Amniotic epithelial cell (primary cell): ENCODE measurements at regions not wholly inside any gene's neighbourhood (a gene's known extent, or its start where the extent isn't known, plus 50 kb on each side); places are given as distances from the start of the nearest gene placed in this dataset.

Experiments used
- DNase-seq: peaks from one replicate; pipeline ENCODE4 v3.0.0-alpha.2; 2010; ENCODE audit warnings: low read depth

DNA sequence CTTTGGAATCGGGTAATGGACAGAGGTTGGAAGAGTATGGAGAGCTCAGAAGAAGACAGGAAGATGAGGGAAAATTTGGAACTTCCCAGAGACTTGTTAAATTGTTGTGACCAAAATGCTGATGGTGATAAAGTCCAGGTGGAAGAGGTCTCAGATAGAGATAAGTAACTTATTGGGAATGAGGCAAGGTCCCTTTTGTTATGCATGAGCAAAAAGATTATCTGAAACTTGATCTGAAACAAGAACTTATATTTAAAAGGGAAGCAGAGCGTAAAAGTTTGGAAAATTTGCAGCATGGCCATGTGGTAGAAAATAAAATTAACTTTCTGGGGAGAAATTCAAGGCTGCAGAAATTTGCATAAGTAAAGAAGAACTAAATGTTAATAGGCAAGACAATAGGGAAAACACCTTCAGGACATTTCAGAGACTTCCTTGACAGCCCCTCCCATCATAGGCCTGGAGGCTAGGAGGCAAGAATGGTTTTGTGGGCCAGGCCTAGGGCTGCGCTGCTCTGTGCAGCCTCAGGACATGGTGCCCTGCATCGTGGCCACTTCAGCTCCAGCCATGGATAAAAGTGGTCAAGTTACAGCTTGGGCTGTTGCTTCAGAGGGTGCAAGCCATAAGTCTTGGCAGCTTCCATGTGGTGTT is 425.7 kb upstream of the PRICKLE1 start:
- DNase-seq: no peak

DNA sequence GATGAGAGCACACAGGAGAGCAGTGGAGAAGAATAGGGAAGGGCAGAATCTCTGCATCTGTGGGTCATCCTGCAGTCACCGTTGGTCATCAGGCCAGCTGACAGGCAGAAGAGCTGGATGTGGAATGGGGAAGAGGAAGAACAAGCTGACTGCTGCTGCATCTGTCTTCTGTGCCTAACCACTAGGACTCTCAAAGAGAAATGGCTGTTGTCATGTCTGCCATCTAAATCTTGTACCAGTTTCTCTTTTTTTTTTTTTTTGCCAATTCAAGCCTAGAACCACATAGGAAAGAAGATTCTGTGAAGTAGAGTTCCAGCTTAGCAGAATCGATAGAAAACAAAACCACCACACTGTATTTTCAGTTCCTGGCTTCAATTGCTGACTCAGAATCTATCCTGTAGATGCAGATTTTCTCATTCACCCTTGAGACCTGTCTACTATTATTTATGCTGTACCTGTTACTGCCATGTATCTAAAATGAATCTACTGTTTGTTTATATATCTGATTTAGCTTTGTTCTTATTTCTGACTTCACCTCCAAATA is 421.9 kb upstream of the PRICKLE1 start:
- no peak for DNase-seq

DNA sequence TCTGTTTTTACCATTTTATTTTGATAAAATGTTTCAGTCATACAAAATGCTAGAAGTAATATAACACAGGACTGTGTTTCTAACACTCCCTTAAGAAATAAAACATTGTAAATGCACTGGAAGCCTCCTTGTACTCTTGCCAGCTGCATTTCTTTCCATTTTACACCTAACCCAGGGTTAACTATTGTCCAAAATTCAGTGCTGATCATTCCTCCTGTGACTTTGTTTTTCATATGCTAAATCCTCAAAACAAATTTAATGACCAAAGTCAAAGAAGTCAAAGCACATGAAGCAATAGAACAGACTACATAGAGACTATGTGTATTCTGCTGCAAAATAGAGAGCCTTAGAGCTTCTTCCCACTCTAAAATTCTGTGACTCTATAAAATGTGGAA is 420.3 kb upstream of the PRICKLE1 start:
- no peak for DNase-seq

DNA sequence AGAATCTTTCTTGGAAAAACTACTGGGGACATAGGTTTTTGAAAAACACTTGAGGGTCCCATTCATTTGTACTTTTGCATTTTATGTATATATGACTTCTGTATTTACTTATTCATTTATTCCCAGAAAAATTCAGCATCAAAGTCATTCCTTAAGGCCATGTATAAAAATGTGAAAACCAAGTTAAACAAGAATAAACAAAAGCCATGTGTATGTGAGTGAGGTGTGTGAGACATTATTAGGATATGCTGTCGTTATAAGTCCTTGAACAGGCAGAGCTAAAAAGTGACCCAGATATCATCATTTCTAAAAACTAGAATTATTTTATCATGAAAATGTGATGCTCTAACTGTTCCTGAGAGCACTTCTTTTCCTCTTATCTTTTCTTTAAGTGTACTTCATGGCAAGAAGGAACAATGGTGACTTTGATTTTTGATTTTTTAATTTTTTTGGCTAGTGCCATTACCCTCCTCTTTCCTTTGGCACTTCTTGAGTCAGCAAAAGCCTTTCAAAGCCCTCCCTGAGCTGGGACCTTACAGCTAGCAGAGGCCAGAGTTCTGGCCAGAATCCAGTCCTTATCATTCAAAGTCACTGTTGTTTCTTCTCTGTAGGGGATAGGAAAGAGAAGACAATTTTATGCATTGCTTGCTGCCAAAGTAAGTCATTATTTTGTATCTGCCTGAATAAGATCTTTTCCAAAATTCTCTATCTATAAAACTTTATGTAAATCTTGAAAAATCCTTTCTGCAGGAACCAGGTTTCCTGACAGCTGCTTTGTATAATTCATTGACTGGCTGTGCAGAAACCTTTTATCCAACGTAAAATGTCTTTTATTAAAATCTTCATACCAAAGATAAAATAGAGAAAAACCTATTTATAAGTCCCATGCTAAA is 419.7 kb upstream of the PRICKLE1 start:
- DNase-seq: peak; percentile 1

DNA sequence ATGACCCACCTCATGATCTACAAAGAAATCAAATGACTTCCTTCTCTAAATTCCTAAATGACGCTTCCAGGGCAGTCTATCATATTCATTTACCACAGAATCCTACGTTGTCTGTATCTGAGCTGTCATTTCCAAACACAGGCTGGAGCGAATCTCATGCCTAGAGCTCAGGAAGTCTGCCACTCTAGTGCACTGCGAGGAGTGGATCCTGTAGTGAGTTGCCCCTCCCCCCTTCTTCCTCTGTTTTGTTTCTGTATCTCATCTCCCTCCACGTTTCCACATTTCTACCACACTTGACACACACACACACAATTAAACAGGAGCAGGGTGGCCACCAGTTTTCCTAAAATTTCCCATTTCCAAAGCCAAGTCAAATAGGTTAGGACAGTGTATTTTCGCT is 415.4 kb upstream of the PRICKLE1 start:
- DNase-seq: no peak

DNA sequence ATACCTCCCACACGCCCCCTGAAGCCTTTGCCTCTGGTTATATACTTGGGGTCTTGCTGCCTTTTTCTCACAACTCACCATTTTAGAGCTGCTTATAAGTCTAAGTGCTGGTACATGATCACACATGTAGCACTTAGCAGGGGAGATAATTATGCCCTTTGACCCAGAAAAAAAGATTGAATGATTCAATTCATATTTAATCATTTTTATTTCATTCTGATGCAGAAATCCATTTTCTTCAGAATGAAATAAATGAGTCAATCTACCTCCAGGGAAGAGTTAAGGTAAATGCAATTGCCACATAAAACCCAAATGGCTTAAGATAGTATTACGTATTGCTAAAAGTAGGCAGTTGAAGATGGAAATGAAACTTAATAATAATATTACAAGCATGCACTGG is 414.6 kb upstream of the PRICKLE1 start:
- no peak for DNase-seq

DNA sequence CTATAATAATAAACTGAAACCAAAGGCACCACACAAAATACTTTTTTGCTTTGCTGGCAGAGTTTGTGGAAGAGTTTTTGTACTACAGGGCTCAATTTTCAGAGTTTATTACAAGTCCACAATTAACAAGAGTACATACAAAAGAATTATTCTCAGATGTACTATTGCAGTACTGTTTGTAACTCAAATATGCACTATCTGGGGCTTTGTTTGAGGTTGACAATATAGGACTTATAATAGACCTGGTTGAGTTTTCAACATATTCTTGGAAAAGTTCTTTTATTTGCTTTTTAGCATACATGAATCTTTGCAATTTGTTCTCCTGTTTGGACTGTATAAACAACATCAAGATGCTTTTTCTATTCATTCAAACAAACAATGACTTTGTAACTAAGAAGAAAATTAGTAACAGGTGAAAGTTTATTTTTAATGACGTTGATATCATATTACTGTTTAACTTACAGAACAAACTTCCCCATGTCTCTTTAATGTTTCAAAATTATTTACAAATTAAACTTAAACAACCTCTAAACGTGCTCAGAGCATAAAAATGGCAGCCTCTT is 407.4 kb upstream of the PRICKLE1 start:
- DNase-seq: no peak

DNA sequence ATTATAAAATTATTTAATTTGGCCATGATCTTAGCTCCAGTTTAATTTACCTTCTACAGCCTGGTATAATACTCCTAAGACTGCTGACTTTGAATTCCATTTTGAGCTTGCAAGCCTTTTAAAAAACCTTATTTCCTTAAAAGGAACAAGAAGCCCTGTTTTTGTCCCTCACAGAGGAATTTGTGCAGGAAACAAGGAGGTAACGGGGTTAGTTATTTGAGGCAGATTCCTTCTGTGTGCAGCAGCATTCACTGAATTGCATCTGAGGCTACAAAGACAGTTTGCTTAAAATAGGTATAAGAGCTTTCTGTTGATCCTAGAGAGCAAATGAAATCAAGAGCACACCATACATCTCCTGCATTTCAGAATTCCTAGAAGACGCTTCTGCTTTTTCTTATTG is 403.3 kb upstream of the PRICKLE1 start:
- no peak for DNase-seq

DNA sequence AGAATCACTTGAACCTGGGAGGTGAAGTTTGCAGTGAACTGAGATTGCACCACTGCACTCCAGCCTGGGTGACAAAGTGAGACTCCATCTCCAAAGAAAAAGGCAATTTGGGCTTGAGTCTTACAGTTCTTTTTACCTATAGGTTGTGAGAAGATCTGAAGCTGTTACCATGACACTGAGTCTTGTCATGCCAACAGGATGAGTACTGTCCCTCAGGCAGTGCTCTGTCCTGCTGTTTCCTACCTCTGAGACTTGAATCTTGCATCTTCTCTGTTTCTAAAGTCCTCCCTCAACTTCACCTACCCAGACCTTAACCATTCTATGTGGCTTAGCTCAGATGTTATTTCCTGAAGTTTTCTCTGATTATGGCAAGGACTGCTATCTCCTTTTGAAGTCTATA is 400.8 kb upstream of the PRICKLE1 start:
- DNase-seq: no peak

DNA sequence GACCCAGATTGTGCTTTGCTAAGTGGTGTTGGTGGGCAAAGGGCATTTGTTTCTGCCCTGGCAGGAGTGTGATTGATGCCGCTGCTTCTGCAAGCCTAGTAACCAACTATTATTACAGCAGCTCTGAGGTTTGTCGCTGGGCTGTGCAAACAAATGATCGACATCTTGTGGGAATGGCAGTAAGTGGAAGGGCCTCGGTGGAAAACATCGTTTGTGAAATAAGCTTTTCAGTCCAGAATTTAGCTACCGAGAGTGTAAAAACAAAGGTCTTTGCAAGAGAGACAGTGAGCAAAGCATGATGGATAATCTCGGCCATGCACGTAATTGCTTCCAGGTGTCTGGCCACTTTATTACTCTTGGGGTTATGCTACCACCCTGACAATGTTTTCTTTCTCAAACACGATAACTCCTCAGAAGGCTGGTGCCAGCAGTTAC is 397.7 kb upstream of the PRICKLE1 start:
- DNase-seq: no peak

DNA sequence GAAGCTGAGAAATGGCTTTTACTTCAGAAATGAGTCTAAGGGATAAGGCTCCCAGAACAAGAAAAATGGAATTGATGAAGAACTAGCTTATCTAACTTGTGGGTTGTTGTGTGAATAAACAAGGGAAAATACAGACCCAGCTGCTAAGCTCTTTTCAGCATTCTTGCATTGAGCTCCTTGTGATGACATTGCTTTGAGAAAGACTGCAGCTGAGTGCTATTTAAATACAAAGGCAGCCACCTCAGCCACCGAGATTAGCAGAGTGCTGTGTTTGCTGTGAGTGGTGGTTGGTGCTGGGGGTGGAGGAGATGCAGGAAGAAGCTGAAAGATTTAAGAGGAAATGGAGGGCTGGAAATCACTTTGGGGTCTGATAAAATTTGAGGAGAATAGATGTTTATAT is 396.0 kb upstream of the PRICKLE1 start:
- peak; percentile 63 for DNase-seq

DNA sequence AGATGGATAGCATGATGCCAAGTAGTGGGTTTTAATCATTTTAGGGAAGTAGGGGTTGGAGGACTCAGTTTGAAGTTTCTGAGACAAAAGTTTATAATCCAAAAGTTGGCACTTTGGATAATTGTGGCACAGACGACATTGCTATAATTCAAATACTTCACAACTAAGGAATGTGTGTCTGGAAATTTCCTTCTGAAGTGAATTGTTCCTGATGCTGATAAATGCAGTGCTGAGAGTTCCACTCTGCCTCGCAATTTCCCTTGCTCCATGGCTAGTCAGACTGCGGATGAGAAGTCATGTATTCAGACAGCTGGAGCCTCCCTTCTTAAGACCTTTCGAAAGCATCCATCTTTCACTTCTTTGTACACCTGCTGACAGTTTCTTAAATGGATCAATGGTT is 393.3 kb upstream of the PRICKLE1 start:
- DNase-seq: no peak

DNA sequence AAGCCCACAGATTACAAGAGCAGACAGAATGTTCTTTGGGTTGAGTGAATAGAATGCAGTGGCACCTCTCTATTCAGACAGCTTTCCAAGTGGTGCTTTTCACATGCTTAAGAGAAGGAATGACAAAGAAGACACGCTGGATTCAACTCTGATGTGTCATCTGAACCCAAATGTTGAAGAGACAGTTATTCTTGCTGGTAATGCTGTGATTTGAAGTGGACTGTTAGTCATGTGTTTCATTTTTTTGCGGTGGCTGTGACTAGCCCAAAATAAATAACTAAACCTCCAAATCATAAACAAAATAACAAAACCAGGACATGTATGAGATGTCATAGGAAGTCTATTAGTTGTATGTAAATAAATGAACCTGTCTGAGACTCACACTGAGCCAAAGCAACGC is 391.8 kb upstream of the PRICKLE1 start:
- DNase-seq: peak; percentile 35

DNA sequence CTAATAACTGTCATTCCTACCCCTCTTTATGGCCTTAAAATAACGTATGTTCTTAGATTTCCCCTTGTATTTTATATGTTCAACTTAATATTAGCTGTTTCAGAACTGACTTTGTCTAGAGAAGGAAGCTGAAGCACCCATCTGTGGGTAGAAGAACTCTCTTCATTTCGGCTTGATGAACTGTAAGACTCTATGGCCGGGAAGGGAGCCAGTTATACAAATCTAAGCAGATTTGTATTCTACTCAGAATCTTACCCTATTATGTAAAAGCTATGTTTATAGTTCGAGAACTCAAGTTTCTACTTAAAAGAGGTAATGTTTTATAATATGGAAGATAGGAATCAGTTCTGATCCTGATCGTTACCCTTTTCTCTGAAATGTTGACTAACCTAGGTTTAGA is 390.9 kb upstream of the PRICKLE1 start:
- no peak for DNase-seq

DNA sequence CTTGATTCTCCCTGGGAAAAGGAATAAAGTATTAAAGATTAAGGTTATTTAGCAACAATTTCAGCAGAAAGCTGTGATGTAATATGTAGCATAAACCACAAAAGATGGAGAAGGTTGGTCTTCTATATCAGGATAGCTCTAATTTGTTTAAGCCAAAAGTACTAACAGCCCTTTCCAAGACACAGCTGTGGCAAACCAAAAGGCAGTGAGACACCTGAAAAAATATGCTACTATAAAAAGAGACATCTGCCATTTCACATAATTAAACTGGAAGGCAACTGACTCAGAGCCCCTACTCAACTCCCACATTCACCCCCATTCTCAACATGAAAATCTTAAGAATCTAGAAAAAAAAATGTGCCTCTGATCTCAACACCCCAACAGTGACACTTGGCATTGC is 390.2 kb upstream of the PRICKLE1 start:
- DNase-seq: no peak

DNA sequence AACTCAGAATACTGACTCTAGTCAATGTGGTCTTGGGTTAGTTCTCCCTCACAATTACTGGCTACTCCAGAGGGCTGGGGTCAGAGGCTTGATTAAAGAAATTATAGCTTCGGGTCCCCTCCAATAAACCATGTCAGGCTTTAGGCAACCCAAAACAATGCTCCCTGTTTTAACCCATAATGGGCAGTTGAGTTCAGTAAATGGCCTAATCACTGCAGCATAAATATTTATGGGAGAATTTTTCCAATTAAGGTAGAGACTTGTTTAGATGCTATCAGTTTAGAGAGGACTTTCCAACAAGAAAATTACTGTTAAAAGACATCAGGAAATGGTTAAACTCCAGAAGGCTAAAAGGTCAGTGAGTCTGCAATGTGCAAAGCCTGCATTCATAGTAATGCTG is 389.2 kb upstream of the PRICKLE1 start:
- DNase-seq: no peak

DNA sequence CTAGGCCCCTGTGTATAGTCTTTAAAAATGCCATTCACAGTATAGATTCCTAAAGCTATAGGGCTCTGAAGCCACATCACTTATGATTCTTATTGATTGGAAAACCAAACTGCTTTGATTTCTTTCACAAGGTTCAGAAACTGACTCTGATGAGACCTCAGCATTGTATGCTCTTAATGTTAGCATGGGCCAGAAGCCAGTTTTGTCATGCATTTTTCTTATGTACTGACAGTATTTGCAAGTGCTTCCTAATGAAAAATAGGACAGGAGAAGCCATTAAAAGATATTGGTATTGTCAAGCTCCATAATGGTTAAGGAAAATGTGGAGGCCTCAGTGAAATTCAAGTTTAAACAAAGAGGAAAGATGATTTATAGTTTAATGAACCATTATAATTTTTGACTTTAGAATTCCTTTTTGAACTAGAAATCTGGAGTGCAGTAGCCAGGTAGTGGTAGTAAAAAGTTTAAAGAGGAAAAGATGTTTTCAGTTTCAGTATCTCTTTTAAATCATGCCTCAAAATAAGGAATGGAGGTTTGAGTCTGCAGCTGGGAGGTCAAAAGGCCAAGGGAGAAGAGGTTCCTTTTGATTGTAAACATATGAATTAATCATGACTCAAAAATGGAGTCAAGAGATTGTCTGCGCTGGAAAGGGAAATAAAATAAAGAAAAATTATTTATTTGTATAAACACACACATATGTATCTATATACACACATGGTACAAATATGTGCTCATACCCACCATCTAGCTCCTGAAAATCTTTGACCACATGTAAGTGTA is 388.1 kb upstream of the PRICKLE1 start:
- no peak for DNase-seq

DNA sequence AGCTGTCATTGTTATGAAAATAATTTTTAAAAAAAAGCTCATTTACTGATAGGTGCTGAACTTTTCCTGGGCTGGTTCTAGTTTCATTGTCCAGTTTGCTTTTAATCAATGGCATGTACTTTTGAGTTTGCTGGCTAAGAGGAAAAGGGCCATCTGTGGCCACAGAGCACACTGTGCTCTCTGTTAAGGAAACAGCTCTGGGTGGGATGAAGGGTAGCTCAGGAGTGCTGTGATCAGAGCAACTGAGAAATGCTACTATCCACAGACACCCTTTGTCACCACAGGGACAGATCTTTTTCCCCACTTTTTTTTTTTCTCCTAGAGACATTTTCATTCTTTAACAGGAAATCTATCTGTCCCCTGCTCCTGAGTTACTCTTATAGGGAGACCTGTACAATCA is 387.1 kb upstream of the PRICKLE1 start:
- DNase-seq: no peak

DNA sequence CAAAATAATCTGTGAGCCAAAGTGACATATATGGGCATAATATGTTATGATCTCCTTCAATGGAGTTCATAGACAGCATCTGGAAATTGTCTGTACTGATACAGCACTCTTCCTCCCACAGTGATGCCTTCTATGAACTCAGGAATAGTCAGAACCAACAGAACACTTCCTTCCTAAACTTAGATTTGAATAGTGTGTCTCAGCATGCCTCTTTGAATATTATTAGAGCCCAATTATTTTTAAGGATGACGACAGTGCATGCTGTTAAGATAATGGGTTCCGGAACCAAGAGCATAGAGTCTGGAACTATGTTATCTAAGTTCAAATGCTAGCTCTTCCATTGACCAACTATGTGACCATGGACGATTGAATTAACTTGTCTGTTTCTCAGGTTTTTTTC is 386.6 kb upstream of the PRICKLE1 start:
- DNase-seq: no peak

DNA sequence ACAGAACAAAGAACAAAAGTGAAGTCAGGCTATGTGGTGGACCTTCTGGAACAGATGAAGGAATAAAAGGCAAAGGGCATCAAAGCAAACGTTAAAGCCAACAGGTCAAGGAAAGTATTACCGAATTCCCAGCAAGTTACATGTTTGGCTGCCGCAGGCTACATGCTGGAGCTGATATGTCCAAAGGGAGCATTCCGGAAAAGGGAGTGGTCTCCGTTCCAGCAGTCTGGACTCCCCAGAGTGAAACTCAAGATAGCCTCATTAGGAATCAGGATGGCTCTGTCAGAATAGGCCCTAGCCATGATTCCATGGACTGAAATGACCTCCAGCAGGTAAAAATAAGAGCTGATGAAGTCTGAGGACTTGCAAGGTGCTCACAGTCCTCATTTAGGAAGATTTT is 379.8 kb upstream of the PRICKLE1 start:
- DNase-seq: peak; percentile 19

DNA sequence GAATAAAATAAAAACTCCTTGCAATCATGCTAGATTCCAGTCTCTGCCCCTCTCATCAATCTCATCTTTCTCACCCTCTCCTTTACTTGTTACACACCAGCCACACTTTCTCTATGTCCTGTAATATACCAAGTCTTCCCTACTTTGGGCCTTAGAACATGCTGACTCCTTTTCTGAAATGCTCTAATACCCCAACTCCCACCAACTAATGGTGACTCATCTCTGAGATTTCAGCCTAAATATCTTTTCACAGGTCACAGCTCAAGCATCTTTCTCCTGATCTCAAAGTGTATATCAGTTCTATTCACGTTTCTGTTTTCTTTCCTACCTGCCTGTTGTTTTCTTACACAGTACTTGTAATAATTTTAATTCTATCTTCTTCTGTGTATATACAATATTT is 378.9 kb upstream of the PRICKLE1 start:
- DNase-seq: peak; percentile 32

DNA sequence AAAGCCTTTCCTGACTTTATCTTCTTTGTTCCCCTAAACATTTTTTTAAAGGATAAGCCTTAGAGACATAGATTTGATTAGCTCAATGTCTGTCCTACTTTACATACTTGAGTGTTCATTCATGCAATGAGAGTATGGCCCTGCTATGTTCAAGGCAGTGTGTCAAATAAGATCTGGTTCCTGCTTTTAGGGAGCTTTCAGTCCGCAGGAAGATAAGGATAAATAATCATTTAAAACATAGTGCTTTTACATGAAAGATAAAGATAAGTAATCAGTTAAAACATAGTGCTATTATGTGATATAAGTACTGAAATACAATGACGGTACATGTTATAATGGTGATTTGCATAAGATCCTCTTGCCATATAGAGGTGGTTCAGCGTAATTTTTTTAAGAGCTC is 378.3 kb upstream of the PRICKLE1 start:
- DNase-seq: no peak
